ENCODE measurements at regions not wholly inside any gene's neighbourhood (a gene's known extent, or its start where the extent isn't known, plus 50 kb on each side); places are given as distances from the start of the nearest gene placed in this dataset.
"Not testable (repeated sequence)": the region's sequence is repeated elsewhere in the genome, so short reads cannot be mapped to it uniquely, and the experiment has no call there.

DNA sequence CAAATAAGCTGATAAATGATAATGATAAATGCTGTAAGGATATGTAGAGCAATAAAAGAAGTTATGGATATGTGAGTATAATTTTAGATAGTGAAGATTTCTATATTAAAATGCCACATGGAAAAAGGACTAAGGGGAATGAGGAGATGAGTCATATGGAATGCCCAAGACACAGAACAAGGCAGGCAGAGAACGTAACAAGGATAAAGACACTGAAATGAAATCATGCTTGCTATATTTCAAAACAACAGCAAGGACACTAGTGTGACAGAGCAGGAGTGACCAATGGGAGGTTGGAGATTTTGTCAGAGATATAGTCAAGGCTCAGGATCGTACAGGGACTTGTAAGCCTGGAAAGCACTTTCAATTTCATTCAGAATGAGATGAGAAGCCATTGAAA lies 621.5 kb upstream of the SEMA6D start:
- no peak overlapping the region for H3K4me3 ChIP-seq (ENCODE audit: control extremely low read depth in 1 of 5, extremely low read depth in 1 of 5, insufficient read depth in 1 of 5, low read depth in 2 of 5, low read length in 4 of 5)
- Mint-ChIP-seq H3K9me3 (ENCODE audit: insufficient read depth) (peaks cover 3% of the 10 kb centered on the region), H3K4me1 (no peaks in the 10 kb centered on the region), H3K4me3 (no peak overlapping the region), H3K27ac (no peak overlapping the region), H3K27me3 (no peaks in the 10 kb centered on the region)
- no peaks in the 10 kb centered on the region for H3K27me3 ChIP-seq (replicated peaks in 1 of 4; ENCODE audit: control extremely low read depth in 1 of 4, control insufficient read depth in 3 of 4, insufficient read depth in 4 of 4, low read length in 3 of 4)
- TF ChIP-seq CTCF (IDR thresholded peaks at IDR 0.05) (no peak), EZH2 (IDR thresholded peaks at IDR 0.05; ENCODE audit: borderline replicate concordance, insufficient read depth, low read depth, low read length, poor library complexity, severe bottlenecking) (no peak)
- POLR2A ChIA-PET = no interaction called here
- no peak overlapping the region for H2AFZ ChIP-seq (ENCODE audit: insufficient read depth, low read depth, low read length, poor library complexity, severe bottlenecking)
- DNase-seq (no peak), ATAC-seq (ENCODE audit: low read depth) (no peak)
- peaks cover 0 to 10% (median 0%) of the 10 kb centered on the region in 3 donors for H3K9me3 ChIP-seq (ENCODE audit: control extremely low read depth in 1 of 3, control insufficient read depth in 2 of 3, insufficient read depth in 1 of 3, low read length in 2 of 3)
- no peaks in the 10 kb centered on the region for H3K4me1 ChIP-seq (ENCODE audit: control insufficient read depth in 2 of 2, insufficient read depth in 2 of 2, low read length in 2 of 2)
- no peaks in the 10 kb centered on the region for H3K79me2 ChIP-seq (ENCODE audit: control insufficient read depth, insufficient read depth, low read length)
- no peak overlapping the region for H3K4me2 ChIP-seq (replicated peaks; ENCODE audit: low read depth, low read length, poor library complexity, severe bottlenecking)
- CTCF ChIA-PET = no interaction called here
- intact Hi-C loops (cut with micrococcal nuclease) = no loop called here
- no peak overlapping the region for H3K27ac ChIP-seq (ENCODE audit: low read length in 2 of 2)
- H4K20me1 ChIP-seq (ENCODE audit: control insufficient read depth, insufficient read depth, low read length, poor library complexity, severe bottlenecking) = no peaks in the 10 kb centered on the region
- no peaks in the 10 kb centered on the region for H3K36me3 ChIP-seq (replicated peaks in 1 of 2; ENCODE audit: control extremely low read depth in 1 of 2, control insufficient read depth in 1 of 2, extremely low read depth in 1 of 2, insufficient read depth in 2 of 2, low read length in 1 of 2)
- H3K9ac ChIP-seq (ENCODE audit: low read length) = no peak overlapping the region
- WGBS (ENCODE audit: insufficient coverage) = 80% methylated on average over 1 of the region's 2 CpGs

DNA sequence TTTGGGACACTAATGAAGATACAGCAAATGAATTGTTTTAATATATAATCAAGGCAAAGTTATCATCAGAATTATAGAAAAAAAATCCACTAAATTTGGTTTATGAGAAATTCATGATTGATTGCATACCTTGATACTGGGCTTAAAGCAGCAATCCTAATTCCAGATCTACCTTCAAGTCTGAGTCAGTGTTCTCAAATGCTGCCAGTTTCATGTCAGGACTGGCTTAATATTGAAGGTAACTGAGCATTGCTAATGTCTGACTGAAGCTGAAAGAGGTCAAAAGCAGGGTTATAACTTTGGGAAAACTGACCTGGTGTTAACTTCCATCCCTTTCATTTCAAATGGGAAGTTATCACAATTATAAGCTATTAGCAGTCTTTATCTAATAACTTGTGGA lies 618.8 kb upstream of the SEMA6D start:
- H3K27ac Mint-ChIP-seq; H4K20me1 ChIP-seq (ENCODE audit: control insufficient read depth, insufficient read depth, low read length, poor library complexity, severe bottlenecking); H3K27me3 Mint-ChIP-seq; H3K4me1 Mint-ChIP-seq; intact Hi-C loops (cut with micrococcal nuclease); ATAC-seq (ENCODE audit: low read depth); H3K4me3 Mint-ChIP-seq; POLR2A ChIA-PET; H3K9ac ChIP-seq (ENCODE audit: low read length); H3K27ac ChIP-seq (ENCODE audit: low read length in 2 of 2); CTCF ChIA-PET; DNase-seq; H3K36me3 ChIP-seq (replicated peaks in 1 of 2; ENCODE audit: control extremely low read depth in 1 of 2, control insufficient read depth in 1 of 2, extremely low read depth in 1 of 2, insufficient read depth in 2 of 2, low read length in 1 of 2); H2AFZ ChIP-seq (ENCODE audit: insufficient read depth, low read depth, low read length, poor library complexity, severe bottlenecking); H3K4me2 ChIP-seq (replicated peaks; ENCODE audit: low read depth, low read length, poor library complexity, severe bottlenecking); H3K4me3 ChIP-seq (ENCODE audit: control extremely low read depth in 1 of 5, extremely low read depth in 1 of 5, insufficient read depth in 1 of 5, low read depth in 2 of 5, low read length in 4 of 5); H3K9me3 Mint-ChIP-seq (ENCODE audit: insufficient read depth); H3K9me3 ChIP-seq (ENCODE audit: control extremely low read depth in 1 of 3, control insufficient read depth in 2 of 3, insufficient read depth in 1 of 3, low read length in 2 of 3); H3K27me3 ChIP-seq (replicated peaks in 1 of 4; ENCODE audit: control extremely low read depth in 1 of 4, control insufficient read depth in 3 of 4, insufficient read depth in 4 of 4, low read length in 3 of 4); H3K4me1 ChIP-seq (ENCODE audit: control insufficient read depth in 2 of 2, insufficient read depth in 2 of 2, low read length in 2 of 2); H3K79me2 ChIP-seq (ENCODE audit: control insufficient read depth, insufficient read depth, low read length): not testable (repeated sequence)

- H3K36me3 ChIP-seq (replicated peaks in 1 of 2; ENCODE audit: control extremely low read depth in 1 of 2, control insufficient read depth in 1 of 2, extremely low read depth in 1 of 2, insufficient read depth in 2 of 2, low read length in 1 of 2); H3K4me3 ChIP-seq (ENCODE audit: control extremely low read depth in 1 of 5, extremely low read depth in 1 of 5, insufficient read depth in 1 of 5, low read depth in 2 of 5, low read length in 4 of 5); CTCF ChIA-PET; DNase-seq; H3K9me3 ChIP-seq (ENCODE audit: control extremely low read depth in 1 of 3, control insufficient read depth in 2 of 3, insufficient read depth in 1 of 3, low read length in 2 of 3); H4K20me1 ChIP-seq (ENCODE audit: control insufficient read depth, insufficient read depth, low read length, poor library complexity, severe bottlenecking); H3K79me2 ChIP-seq (ENCODE audit: control insufficient read depth, insufficient read depth, low read length); H3K27ac Mint-ChIP-seq; H3K4me2 ChIP-seq (replicated peaks; ENCODE audit: low read depth, low read length, poor library complexity, severe bottlenecking); H3K4me1 ChIP-seq (ENCODE audit: control insufficient read depth in 2 of 2, insufficient read depth in 2 of 2, low read length in 2 of 2); intact Hi-C loops (cut with micrococcal nuclease); POLR2A ChIA-PET; H3K4me3 Mint-ChIP-seq; H2AFZ ChIP-seq (ENCODE audit: insufficient read depth, low read depth, low read length, poor library complexity, severe bottlenecking); H3K9me3 Mint-ChIP-seq (ENCODE audit: insufficient read depth); H3K27ac ChIP-seq (ENCODE audit: low read length in 2 of 2); H3K9ac ChIP-seq (ENCODE audit: low read length); H3K4me1 Mint-ChIP-seq; ATAC-seq (ENCODE audit: low read depth); H3K27me3 ChIP-seq (replicated peaks in 1 of 4; ENCODE audit: control extremely low read depth in 1 of 4, control insufficient read depth in 3 of 4, insufficient read depth in 4 of 4, low read length in 3 of 4); H3K27me3 Mint-ChIP-seq: not testable (repeated sequence)
- 91% methylated on average over 5 of the region's 6 CpGs for WGBS (ENCODE audit: insufficient coverage)
Measured at GRCh38 chr15:47099801-47100200, 617.5 kb upstream of the SEMA6D start.

Data from B cell (primary cell).